DOHH2 (cell line): ENCODE measurements at regions not wholly inside any gene's neighbourhood (a gene's known extent, or its start where the extent isn't known, plus 50 kb on each side); places are given as distances from the start of the nearest gene placed in this dataset.
"Not testable (repeated sequence)": the region's sequence is repeated elsewhere in the genome, so short reads cannot be mapped to it uniquely, and the experiment has no call there.

Experiments
- H3F3A ChIP-seq: fragments of 200-600 bp; sonication (generic), shearing (Covaris generic); 2 replicates; pipeline ENCODE4 v1.6.0; 2016; ENCODE audit warnings: antibody characterized with exemption, mild to moderate bottlenecking; ENCODE audit not compliant: control insufficient read depth, insufficient read depth
- H3K27ac ChIP-seq: fragments of 200-600 bp; sonication (generic); 2 replicates; pipeline ENCODE4 v1.5.1; 2014; ENCODE audit warnings: low read depth, mild to moderate bottlenecking, low read length, moderate library complexity
- H3K27me3 ChIP-seq: fragments of 200-600 bp; sonication (generic); 2 replicates; pipeline ENCODE4 v1.6.1; 2014; ENCODE audit warnings: mild to moderate bottlenecking, low read length, mixed read lengths; ENCODE audit not compliant: control insufficient read depth
- H3K36me3 ChIP-seq: fragments of 200-600 bp; sonication (generic); 2 replicates; pipeline ENCODE4 v1.6.1; 2014; ENCODE audit warnings: mild to moderate bottlenecking, low read length, moderate library complexity, mixed read lengths; ENCODE audit not compliant: control insufficient read depth
- H3K4me1 ChIP-seq: fragments of 200-600 bp; sonication (generic); 2 replicates; pipeline ENCODE4 v1.6.1; 2014; ENCODE audit warnings: mild to moderate bottlenecking, low read length, mixed read lengths; ENCODE audit not compliant: control insufficient read depth
- H3K4me2 ChIP-seq: fragments of 200-600 bp; sonication (generic); 2 replicates; pipeline ENCODE4 v1.6.0; 2014; ENCODE audit warnings: mild to moderate bottlenecking, low read length, moderate library complexity
- H3K4me3 ChIP-seq: fragments of 200-600 bp; sonication (generic); 2 replicates; pipeline ENCODE4 v1.5.1; 2014; ENCODE audit warnings: mild to moderate bottlenecking, low read length, mixed read lengths
- H3K79me2 ChIP-seq: fragments of 200-600 bp; sonication (generic); 2 replicates; pipeline ENCODE4 v1.6.1; 2014; ENCODE audit warnings: mild to moderate bottlenecking, low read length, mixed read lengths; ENCODE audit not compliant: control insufficient read depth
- H3K9me2 ChIP-seq: fragments of 200-600 bp; sonication (generic); replicated peaks from 2 replicates; pipeline ENCODE4 v1.6.1; 2014; ENCODE audit warnings: mild to moderate bottlenecking, low read length, mixed read lengths; ENCODE audit not compliant: control insufficient read depth
- H3K9me3 ChIP-seq: fragments of 200-600 bp; sonication (generic); 2 replicates; pipeline ENCODE4 v1.6.1; 2014; ENCODE audit warnings: antibody characterized with exemption, low read length, mixed read lengths; ENCODE audit not compliant: control insufficient read depth, insufficient read depth
- H4K20me1 ChIP-seq: fragments of 200-600 bp; sonication (generic); 2 replicates; pipeline ENCODE4 v1.6.0; 2014; ENCODE audit warnings: low read depth, mild to moderate bottlenecking, antibody characterized with exemption, low read length, moderate library complexity; ENCODE audit not compliant: control insufficient read depth, insufficient read depth
- CTCF ChIP-seq: fragments of 200-600 bp; sonication (generic); IDR thresholded peaks from one replicate; pipeline ENCODE4 v1.5.1; 2014; ENCODE audit warnings: antibody characterized with exemption, mild to moderate bottlenecking, low read depth, low read length; ENCODE audit not compliant: poor library complexity, severe bottlenecking
- EZH2phosphoT487 ChIP-seq: fragments of 200-600 bp; sonication (generic); IDR thresholded peaks from 2 replicates; pipeline ENCODE4 v1.6.1; 2017; ENCODE audit warnings: borderline replicate concordance, mild to moderate bottlenecking, antibody characterized with exemption, low read length, moderate library complexity, mixed read lengths

DNA sequence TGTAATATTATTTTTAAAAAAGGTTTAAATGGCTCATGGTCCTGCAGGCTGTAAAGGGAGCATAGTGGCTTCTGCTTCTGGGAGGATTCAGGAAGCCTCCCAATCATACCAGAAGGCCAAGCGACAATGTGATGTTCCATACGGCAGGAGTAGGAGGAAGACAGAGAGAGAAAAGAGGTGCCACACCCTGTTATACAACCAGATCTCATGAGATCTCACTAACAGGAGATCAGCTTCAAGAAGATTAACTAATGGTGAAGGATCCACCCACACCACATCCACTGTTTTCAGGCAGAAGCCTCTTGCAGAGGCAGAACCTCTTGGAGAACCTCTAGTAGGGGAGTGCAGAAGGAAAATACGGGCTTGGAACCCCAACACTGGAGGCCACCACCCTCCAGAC is 103.9 kb upstream of the TEKT4 start:
- no peaks in the 10 kb centered on the region for H3F3A ChIP-seq
- no peaks in the 10 kb centered on the region for H3K9me3 ChIP-seq
- no peaks in the 10 kb centered on the region for H3K79me2 ChIP-seq
- no peaks in the 10 kb centered on the region for H3K36me3 ChIP-seq
- TF ChIP-seq CTCF (no peak), EZH2phosphoT487 (no peak)
- H3K4me1 ChIP-seq, result no peaks in the 10 kb centered on the region
- H4K20me1 ChIP-seq, result no peaks in the 10 kb centered on the region
- H3K27ac ChIP-seq, result no peak overlapping the region
- no peak overlapping the region for H3K4me2 ChIP-seq
- no peak overlapping the region for H3K4me3 ChIP-seq
- no peaks in the 10 kb centered on the region for H3K27me3 ChIP-seq
- H3K9me2 ChIP-seq, result no peaks in the 10 kb centered on the region

- no peaks in the 10 kb centered on the region for H3K27me3 ChIP-seq
- H3K79me2 ChIP-seq, result no peaks in the 10 kb centered on the region
- no peaks in the 10 kb centered on the region for H3K4me1 ChIP-seq
- no peaks in the 10 kb centered on the region for H3K36me3 ChIP-seq
- no peak overlapping the region for H3K4me3 ChIP-seq
- H3F3A ChIP-seq, result no peaks in the 10 kb centered on the region
- no peaks in the 10 kb centered on the region for H4K20me1 ChIP-seq
- no peak overlapping the region for H3K27ac ChIP-seq
- H3K4me2 ChIP-seq, result no peak overlapping the region
- TF ChIP-seq CTCF, result no peak
- no peak for TF ChIP-seq EZH2phosphoT487
- no peaks in the 10 kb centered on the region for H3K9me3 ChIP-seq
- H3K9me2 ChIP-seq, result no peaks in the 10 kb centered on the region
These were observed 101.5 kb upstream of the TEKT4 start for GRCh38 chr2:94769733-94770132.

GRCh38 chr2:94774851-94775250 is 96.4 kb upstream of the TEKT4 start:
- Histone ChIP-seq H3F3A (no peaks in the 10 kb centered on the region), H3K9me3 (no peaks in the 10 kb centered on the region), H3K27ac (no peak overlapping the region), H3K79me2 (no peaks in the 10 kb centered on the region), H3K36me3 (no peaks in the 10 kb centered on the region), H3K4me2 (no peak overlapping the region), H3K9me2 (no peaks in the 10 kb centered on the region), H3K4me3 (no peak overlapping the region), H4K20me1 (no peaks in the 10 kb centered on the region), H3K4me1 (no peaks in the 10 kb centered on the region), H3K27me3 (no peaks in the 10 kb centered on the region)
- TF ChIP-seq CTCF, result no peak
- TF ChIP-seq EZH2phosphoT487, result no peak

- no peak overlapping the region for H3K4me2 ChIP-seq
- no peaks in the 10 kb centered on the region for H3K9me2 ChIP-seq
- H3K27me3 ChIP-seq, result no peaks in the 10 kb centered on the region
- TF ChIP-seq EZH2phosphoT487 (no peak), CTCF (no peak)
- no peaks in the 10 kb centered on the region for H3F3A ChIP-seq
- H3K27ac ChIP-seq, result no peak overlapping the region
- no peaks in the 10 kb centered on the region for H4K20me1 ChIP-seq
- no peaks in the 10 kb centered on the region for H3K36me3 ChIP-seq
- no peaks in the 10 kb centered on the region for H3K9me3 ChIP-seq
- H3K4me3 ChIP-seq, result no peak overlapping the region
- no peaks in the 10 kb centered on the region for H3K4me1 ChIP-seq
- H3K79me2 ChIP-seq, result no peaks in the 10 kb centered on the region
These were observed 95.2 kb upstream of the TEKT4 start for GRCh38 chr2:94776036-94776435.

DNA sequence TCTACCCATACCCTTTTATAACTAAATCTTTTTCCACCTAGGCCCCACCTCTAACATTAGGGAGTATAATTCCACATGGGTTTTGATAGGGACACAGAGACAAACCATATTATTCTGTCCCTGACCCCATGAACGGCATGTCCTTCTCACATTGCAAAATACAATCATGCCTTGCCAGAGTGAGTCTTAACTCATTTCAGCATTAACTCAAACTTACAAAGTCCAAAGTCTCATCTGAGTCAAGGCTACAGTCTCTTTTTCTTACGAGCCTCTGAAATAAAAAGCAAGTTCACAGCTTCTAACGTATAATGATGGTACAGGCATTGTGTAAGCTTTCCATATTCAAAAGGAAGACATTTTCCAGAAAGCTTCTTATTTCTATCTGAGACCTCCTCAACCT is 86.1 kb upstream of the TEKT4 start:
- not testable (repeated sequence) for H3K9me3 ChIP-seq, H3K4me2 ChIP-seq, H3K36me3 ChIP-seq, H3K27me3 ChIP-seq, H3K79me2 ChIP-seq, H3K9me2 ChIP-seq, H3K4me3 ChIP-seq, H3F3A ChIP-seq, H3K4me1 ChIP-seq, H4K20me1 ChIP-seq, H3K27ac ChIP-seq
